ENCODE measurements at regions not wholly inside any gene's neighbourhood (a gene's known extent, or its start where the extent isn't known, plus 50 kb on each side); places are given as distances from the start of the nearest gene placed in this dataset.

DNA sequence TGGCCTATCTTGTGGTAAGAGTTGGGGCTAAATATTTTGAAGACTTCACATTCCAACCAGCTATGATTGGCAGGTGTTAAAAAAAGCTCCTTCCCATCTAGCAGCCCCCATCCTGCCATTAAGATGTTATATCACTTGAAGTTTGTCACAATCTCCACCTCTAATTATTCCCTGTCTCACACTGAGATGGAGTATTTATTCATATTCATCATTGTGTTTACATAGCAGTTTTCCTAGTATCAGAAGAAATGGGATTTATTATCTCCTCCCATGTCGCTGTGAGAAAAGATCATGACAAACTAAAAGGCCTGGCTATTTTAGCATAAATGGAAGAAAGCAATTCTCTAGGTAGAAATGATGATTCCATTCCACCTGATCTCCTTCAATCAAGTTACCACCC, 653.6 kb downstream of the GABRG2 start:
- Histone ChIP-seq H3K79me2 (ENCODE audit: control insufficient read depth, insufficient read depth, low read length) (no peaks in the 10 kb centered on the region), H3K4me2 (replicated peaks; ENCODE audit: low read depth, low read length, poor library complexity, severe bottlenecking) (no peak overlapping the region), H3K4me1 (ENCODE audit: control insufficient read depth in 2 of 2, insufficient read depth in 2 of 2, low read length in 2 of 2) (no peaks in the 10 kb centered on the region), H3K27me3 (replicated peaks in 1 of 4; ENCODE audit: control extremely low read depth in 1 of 4, control insufficient read depth in 3 of 4, insufficient read depth in 4 of 4, low read length in 3 of 4) (no peaks in the 10 kb centered on the region), H3K27ac (ENCODE audit: low read length in 2 of 2) (no peak overlapping the region), H2AFZ (ENCODE audit: insufficient read depth, low read depth, low read length, poor library complexity, severe bottlenecking) (no peak overlapping the region), H3K9ac (ENCODE audit: low read length) (no peak overlapping the region), H3K36me3 (replicated peaks in 1 of 2; ENCODE audit: control extremely low read depth in 1 of 2, control insufficient read depth in 1 of 2, extremely low read depth in 1 of 2, insufficient read depth in 2 of 2, low read length in 1 of 2) (no peaks in the 10 kb centered on the region), H4K20me1 (ENCODE audit: control insufficient read depth, insufficient read depth, low read length, poor library complexity, severe bottlenecking) (no peaks in the 10 kb centered on the region), H3K9me3 (ENCODE audit: control extremely low read depth in 1 of 3, control insufficient read depth in 2 of 3, insufficient read depth in 1 of 3, low read length in 2 of 3) (peaks cover 0 to 6% (median 0%) of the 10 kb centered on the region in 3 donors), H3K4me3 (ENCODE audit: control extremely low read depth in 1 of 5, extremely low read depth in 1 of 5, insufficient read depth in 1 of 5, low read depth in 2 of 5, low read length in 4 of 5) (no peak overlapping the region)
- WGBS (ENCODE audit: insufficient coverage), result no CpG with 5 or more reads among the region's 1 CpG
- no peaks in the 10 kb centered on the region for H3K4me1 Mint-ChIP-seq
- ChIA-PET POLR2A (no interaction called here), CTCF (no interaction called here)
- DNase-seq (no peak), ATAC-seq (ENCODE audit: low read depth) (no peak)
- H3K27me3 Mint-ChIP-seq, result no peaks in the 10 kb centered on the region
- peaks cover 4% of the 10 kb centered on the region for H3K9me3 Mint-ChIP-seq (ENCODE audit: insufficient read depth)
- intact Hi-C loops (cut with micrococcal nuclease), result no loop called here
- H3K4me3 Mint-ChIP-seq, result no peak overlapping the region
- no peak overlapping the region for H3K27ac Mint-ChIP-seq
- TF ChIP-seq, protein P1, sequence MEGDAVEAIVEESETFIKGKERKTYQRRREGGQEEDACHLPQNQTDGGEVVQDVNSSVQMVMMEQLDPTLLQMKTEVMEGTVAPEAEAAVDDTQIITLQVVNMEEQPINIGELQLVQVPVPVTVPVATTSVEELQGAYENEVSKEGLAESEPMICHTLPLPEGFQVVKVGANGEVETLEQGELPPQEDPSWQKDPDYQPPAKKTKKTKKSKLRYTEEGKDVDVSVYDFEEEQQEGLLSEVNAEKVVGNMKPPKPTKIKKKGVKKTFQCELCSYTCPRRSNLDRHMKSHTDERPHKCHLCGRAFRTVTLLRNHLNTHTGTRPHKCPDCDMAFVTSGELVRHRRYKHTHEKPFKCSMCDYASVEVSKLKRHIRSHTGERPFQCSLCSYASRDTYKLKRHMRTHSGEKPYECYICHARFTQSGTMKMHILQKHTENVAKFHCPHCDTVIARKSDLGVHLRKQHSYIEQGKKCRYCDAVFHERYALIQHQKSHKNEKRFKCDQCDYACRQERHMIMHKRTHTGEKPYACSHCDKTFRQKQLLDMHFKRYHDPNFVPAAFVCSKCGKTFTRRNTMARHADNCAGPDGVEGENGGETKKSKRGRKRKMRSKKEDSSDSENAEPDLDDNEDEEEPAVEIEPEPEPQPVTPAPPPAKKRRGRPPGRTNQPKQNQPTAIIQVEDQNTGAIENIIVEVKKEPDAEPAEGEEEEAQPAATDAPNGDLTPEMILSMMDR (IDR thresholded peaks at IDR 0.05), result no peak
- TF ChIP-seq EZH2 (IDR thresholded peaks at IDR 0.05; ENCODE audit: borderline replicate concordance, insufficient read depth, low read depth, low read length, poor library complexity, severe bottlenecking), result no peak

DNA sequence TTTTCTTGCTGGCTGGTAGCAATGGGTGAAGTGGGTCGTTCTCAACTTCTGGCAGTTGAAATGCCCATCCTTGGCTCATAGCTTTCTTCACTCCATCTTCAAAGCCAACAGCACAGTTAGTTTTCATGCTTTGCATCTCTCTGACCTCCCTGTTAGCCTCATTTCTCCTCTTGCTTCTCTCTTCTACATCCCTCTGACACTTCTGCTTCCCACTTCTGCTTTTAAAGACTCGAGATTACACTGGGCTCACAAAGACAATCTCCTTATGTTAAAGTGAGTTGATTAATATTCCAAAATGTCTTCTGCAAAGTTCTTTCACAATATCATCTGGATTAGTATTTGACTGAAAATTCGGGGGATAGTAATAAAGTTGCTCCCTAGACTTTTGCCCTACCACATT, 684.8 kb upstream of the CCNG1 start:
- Histone ChIP-seq H4K20me1 (ENCODE audit: control insufficient read depth, insufficient read depth, low read length, poor library complexity, severe bottlenecking) (no peaks in the 10 kb centered on the region), H3K4me3 (ENCODE audit: control extremely low read depth in 1 of 5, extremely low read depth in 1 of 5, insufficient read depth in 1 of 5, low read depth in 2 of 5, low read length in 4 of 5) (no peak overlapping the region), H2AFZ (ENCODE audit: insufficient read depth, low read depth, low read length, poor library complexity, severe bottlenecking) (no peak overlapping the region), H3K9ac (ENCODE audit: low read length) (no peak overlapping the region), H3K9me3 (ENCODE audit: control extremely low read depth in 1 of 3, control insufficient read depth in 2 of 3, insufficient read depth in 1 of 3, low read length in 2 of 3) (peaks cover 0 to 2% (median 0%) of the 10 kb centered on the region in 3 donors), H3K4me2 (replicated peaks; ENCODE audit: low read depth, low read length, poor library complexity, severe bottlenecking) (no peak overlapping the region), H3K79me2 (ENCODE audit: control insufficient read depth, insufficient read depth, low read length) (no peaks in the 10 kb centered on the region), H3K27me3 (replicated peaks in 1 of 4; ENCODE audit: control extremely low read depth in 1 of 4, control insufficient read depth in 3 of 4, insufficient read depth in 4 of 4, low read length in 3 of 4) (no peaks in the 10 kb centered on the region), H3K4me1 (ENCODE audit: control insufficient read depth in 2 of 2, insufficient read depth in 2 of 2, low read length in 2 of 2) (no peaks in the 10 kb centered on the region), H3K36me3 (replicated peaks in 1 of 2; ENCODE audit: control extremely low read depth in 1 of 2, control insufficient read depth in 1 of 2, extremely low read depth in 1 of 2, insufficient read depth in 2 of 2, low read length in 1 of 2) (no peaks in the 10 kb centered on the region), H3K27ac (ENCODE audit: low read length in 2 of 2) (no peak overlapping the region)
- Mint-ChIP-seq H3K27ac (no peak overlapping the region), H3K9me3 (ENCODE audit: insufficient read depth) (peaks cover 5% of the 10 kb centered on the region), H3K4me1 (no peaks in the 10 kb centered on the region), H3K4me3 (no peak overlapping the region), H3K27me3 (no peaks in the 10 kb centered on the region)
- ChIA-PET CTCF (no interaction called here), POLR2A (no interaction called here)
- no peak for ATAC-seq (ENCODE audit: low read depth)
- no peak for DNase-seq
- intact Hi-C loops (cut with micrococcal nuclease), result no loop called here
- no peak for TF ChIP-seq EZH2 (IDR thresholded peaks at IDR 0.05; ENCODE audit: borderline replicate concordance, insufficient read depth, low read depth, low read length, poor library complexity, severe bottlenecking)
- TF ChIP-seq, protein P1 (IDR thresholded peaks at IDR 0.05), result no peak
- no CpG with 5 or more reads among the region's 3 CpGs for WGBS (ENCODE audit: insufficient coverage)

All from B cell (primary cell).